NCI-H1930 (cell line): ENCODE measurements at regions not wholly inside any gene's neighbourhood (a gene's known extent, or its start where the extent isn't known, plus 50 kb on each side); places are given as distances from the start of the nearest gene placed in this dataset.

Experiments used
- DNase-seq, 2 experiments: peaks; one replicate each; lab custom pipeline; 2025; lab: John Stamatoyannopoulos, UW

GRCh38 chr6:170162011-170162774 is 128.7 kb downstream of the DLL1 start:
- DNase-seq: no peak

- no peak for DNase-seq
These were observed 130.0 kb downstream of the DLL1 start for GRCh38 chr6:170160628-170161611.

- DNase-seq: peak in 1 of 2 experiments; percentile 18
These were observed 130.7 kb downstream of the DLL1 start for GRCh38 chr6:170160031-170160627.

- DNase-seq: no peak
These were observed 131.6 kb downstream of the DLL1 start for GRCh38 chr6:170159022-170159965.

GRCh38 chr6:170158296-170159021 is 132.4 kb downstream of the DLL1 start:
- DNase-seq: no peak

GRCh38 chr6:170157567-170158218 is 133.2 kb downstream of the DLL1 start:
- DNase-seq: no peak

GRCh38 chr6:170156448-170157375 is 134.2 kb downstream of the DLL1 start:
- no peak for DNase-seq

- DNase-seq: no peak
These were observed 135.2 kb downstream of the DLL1 start for GRCh38 chr6:170155464-170156196.

- DNase-seq: no peak
These were observed 137.2 kb downstream of the DLL1 start for GRCh38 chr6:170153436-170154319.

GRCh38 chr6:170152989-170153388 is 137.9 kb downstream of the DLL1 start:
- DNase-seq: no peak

- DNase-seq: no peak
These were observed 138.6 kb downstream of the DLL1 start for GRCh38 chr6:170152124-170152926.

GRCh38 chr6:170151804-170152123 is 139.1 kb downstream of the DLL1 start:
- no peak for DNase-seq

- no peak for DNase-seq
These were observed 139.5 kb downstream of the DLL1 start for GRCh38 chr6:170151321-170151771.

- no peak for DNase-seq
These were observed 140.3 kb downstream of the DLL1 start for GRCh38 chr6:170150590-170150945.

GRCh38 chr6:170149681-170150589 is 140.9 kb downstream of the DLL1 start:
- DNase-seq: no peak
